Glomerular visceral epithelial cell (primary cell): ENCODE measurements at regions not wholly inside any gene's neighbourhood (a gene's known extent, or its start where the extent isn't known, plus 50 kb on each side); places are given as distances from the start of the nearest gene placed in this dataset.
A peak's percentile ranks its signal among the peaks of the same experiment; 100 is the strongest.

Experiments
- DNase-seq: peaks from one replicate; pipeline ENCODE4 v3.0.0-alpha.2; 2016; ENCODE audit errors: extremely low spot score

- no peak for DNase-seq
These were observed 71.0 kb upstream of the TAF1B start for GRCh38 chr2:9772035-9772998.

DNA sequence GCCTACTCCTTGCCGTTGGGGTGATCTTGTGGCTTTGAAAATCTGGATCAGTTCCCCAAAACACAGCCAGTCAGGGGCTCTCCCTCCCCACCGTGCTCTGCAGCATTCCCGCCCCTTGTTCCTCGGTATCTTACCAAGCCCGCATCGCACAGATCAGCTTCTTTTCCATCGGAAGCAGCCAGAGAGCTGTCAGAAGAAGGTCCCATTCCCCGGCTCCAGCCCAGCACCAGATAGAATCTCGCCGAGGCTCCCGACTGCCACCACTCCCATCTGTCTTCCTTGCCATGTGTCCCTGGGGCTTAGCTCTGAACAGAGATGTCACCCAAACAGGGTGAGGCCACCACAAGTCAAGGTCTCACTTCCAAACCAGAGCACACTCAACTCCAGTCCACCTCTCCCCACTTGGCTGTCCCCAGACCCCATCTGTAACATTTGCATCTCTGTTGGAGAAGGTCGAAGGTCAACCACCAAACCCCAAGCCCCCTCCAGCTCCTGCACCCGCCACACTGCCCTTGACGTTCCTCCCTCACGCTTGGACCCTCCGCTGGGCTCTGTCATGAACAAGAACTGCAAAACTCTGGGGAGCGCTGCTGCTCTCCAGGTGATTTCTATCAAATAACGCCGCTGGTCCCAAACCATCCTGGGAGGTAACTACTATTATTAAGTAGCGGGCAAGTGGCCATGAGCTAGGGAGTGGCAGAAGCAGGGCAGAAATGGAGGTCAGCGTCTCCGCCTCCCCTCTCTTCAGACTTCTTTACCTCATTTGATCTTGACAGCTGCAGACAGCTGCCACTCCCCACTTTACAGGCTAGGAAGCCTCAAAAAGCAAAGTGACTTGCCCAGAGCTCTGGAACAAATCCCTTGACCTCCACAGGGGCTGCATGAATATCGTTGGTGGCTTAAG lies 70.0 kb upstream of the TAF1B start:
- no peak for DNase-seq

- no peak for DNase-seq
These were observed 69.4 kb upstream of the TAF1B start for GRCh38 chr2:9773903-9774239.

- DNase-seq = no peak
These were observed 69.0 kb upstream of the TAF1B start for GRCh38 chr2:9774266-9774665.

DNA sequence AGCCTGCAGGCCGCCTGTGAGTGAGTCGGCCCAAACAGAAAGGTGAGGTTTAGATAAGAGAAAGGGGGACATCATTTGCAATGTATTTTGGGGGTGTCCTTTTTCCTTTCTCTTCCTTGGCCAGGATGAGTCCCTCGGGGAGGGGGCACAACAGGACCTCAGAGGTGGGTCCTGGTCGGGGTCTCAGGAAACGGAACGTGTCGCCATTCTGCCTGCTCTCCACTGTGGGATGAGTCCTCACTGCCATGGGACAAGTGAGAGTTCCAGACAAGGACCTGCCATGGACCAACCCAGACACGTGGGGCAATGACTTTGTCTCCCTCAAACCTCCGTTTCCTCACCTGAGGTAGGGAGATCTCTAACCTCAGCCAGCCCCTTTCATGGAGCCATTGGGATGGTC lies 67.9 kb upstream of the TAF1B start:
- DNase-seq = no peak

DNA sequence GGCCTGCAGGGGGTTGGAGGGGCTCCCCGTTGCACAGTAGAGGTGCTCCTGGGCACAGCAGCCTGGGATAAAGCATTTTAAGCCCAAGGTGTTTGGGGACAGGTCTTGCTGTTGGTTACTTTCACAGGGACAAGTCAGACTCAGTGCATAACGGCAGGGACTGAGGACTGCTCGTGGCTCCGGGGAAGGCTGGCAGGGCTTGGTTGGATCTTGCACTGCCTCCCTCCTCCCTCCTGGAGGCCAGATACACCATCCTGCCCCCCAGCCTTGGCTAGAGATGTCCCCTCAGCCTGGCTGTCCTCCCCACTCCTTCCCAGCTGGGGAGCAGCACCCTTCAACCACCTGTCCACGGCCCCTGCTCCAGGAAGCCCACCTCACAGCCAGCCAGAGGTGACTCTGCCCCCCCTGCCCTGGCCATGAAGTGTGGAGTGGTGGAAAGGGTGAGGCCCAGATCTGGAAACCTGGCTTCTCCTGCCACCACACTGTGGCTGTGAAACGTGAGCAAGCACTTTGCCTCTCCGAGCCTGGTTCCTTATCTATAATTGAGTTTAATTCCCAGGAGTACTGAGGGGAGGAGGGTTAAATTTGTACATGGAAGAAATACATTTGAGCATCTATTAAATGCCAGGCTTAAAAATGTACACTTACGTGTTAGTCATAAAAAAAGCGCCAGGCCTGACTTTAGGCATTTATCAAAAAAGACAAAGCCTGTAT lies 67.1 kb upstream of the TAF1B start:
- DNase-seq = no peak

DNA sequence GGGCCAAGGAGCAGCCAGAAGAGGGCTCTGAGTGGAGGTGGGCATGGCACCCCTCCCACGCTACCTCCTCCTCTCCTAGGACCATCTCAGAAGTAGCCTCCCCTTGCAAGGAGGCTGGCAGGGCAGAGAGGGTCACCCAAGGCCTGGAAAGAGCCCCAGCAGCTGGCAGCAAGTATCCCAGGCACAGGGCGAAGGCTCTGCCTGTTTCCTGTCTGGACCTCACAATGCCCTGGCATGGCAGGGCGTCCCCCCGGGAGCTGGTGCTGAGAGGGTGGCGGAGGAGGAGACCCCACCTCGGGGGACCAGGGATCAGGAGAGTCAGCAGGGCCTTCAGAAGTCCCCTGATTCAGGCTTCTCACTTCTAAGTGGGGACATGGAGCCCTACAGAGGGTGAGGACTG lies 66.2 kb upstream of the TAF1B start:
- no peak for DNase-seq

- no peak for DNase-seq
These were observed 65.3 kb upstream of the TAF1B start for GRCh38 chr2:9778012-9778411.

DNA sequence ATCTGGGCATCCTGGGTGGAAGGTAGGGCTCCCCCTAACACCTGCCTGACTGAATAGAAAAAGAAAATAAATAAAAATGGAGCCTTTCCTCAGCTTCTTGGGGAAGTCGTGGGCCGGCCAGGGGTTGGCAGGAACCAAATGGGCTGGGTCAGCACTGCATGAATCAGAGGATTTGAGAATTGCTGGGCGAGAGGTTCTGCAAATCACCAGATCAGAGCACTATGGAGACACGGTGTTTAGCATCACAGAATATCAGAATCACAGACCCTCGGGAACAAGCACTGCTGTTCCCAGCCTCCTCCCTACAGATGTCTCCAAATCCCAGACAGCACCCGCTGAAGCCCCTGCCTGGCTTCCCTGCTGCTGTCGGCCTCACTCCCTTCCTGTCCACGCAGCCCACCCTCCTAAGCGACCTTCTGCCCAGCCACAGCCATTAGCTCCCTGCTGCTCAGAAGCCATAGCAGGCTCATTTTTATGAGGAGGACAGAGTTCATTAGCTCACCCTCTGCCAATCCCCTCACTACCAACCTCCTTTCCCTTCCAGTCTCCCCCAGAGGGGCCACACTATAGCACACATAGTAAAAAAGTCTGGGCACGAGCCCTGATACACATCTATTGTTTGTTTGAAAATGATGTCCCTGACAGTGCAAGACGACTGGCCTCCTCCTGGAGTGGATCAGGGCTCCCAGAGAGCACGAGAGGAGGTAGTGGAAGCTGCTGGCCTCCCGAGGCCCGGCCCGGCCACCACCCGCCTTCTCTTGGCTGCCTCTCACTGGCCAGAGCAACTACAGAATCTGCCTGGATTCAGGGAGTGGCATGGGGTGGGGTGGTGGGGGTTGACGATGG lies 64.6 kb upstream of the TAF1B start:
- no peak for DNase-seq

DNA sequence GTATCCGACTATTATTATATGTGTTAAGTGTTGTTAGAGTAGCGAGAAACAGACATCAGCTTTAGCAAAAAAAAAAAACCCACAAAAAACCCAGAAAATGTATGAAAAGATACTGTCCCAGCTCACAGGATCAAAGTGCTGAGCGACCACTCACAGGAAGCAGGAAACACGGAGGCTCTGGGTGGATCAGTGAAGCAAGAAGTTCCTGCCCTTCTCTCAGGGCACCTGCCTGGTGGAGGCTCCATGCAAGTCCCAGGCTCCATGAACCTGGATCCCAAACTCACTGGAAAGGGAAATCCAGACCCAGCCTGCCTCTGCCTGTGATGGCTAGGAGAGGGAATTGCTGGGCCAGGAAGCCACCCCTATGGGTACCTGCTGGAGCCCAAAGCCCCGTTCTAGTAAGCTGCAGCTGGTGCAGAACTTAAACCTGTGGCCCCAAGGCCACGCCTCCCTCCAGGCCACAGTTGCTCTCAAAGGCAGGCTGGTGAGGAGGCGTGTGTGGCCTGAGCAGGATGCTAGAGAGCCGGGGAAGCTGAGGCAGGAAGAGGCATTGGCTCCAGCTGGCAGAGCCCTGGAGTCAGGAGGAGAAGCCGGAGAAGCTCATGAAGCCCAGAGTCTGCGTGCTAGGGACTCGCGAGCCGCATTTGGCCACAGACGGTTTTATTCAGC lies 63.5 kb upstream of the TAF1B start:
- DNase-seq = no peak

DNA sequence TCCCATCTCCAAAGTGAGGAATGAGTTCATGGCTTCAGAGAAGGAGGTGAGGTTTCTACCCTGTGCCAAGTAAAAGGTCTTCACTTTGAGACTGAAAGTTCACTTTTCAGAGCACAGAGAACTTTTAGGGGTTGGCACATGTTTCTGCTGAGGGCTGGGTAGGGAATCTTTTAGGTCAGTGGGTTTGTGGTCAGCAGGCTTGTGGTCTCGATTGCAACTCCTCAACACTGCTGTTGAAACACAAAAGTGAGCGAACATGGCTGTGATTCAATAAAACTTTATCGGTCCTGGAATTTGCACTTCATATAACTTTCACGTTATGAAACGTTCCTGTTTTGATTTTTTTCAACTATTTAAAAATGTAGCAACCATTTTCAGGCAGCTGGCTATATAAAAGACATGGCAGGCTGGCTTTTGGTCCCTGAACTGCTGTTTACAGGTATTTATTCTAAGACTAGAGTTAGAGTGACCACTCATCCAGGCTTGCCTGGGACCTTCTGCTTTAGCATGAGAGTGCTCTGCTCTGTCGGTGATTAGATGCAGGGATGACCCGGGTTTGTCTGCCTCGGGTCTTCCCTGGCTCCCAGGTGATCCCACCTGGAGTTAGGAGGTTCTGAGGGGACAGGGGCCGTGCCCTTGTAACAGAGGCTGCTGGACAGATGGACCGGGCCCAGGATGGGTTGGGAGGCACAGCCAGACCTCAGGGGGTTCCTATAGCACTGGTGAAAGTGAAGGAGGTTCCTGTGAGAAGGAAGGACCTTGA lies 62.7 kb upstream of the TAF1B start:
- no peak for DNase-seq

DNA sequence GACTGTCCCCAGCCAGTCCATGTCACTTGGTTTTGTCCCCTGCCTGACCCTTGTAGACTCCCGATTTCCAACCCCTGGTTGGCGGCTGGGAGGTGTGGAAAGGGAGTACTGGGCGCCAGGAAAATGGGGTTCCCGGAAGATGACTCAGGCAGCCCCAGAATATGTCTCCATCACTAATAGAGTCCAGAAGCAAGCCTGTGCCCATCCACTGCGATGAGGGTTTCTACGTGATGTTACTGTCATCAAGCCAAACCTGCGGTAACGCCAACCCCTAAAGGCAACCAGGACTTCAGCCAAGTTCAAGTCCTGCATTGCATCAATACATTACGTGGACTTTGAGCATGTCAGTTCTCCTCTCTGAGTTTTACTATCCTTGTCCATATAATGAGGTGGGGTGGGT lies 62.0 kb upstream of the TAF1B start:
- no peak for DNase-seq

DNA sequence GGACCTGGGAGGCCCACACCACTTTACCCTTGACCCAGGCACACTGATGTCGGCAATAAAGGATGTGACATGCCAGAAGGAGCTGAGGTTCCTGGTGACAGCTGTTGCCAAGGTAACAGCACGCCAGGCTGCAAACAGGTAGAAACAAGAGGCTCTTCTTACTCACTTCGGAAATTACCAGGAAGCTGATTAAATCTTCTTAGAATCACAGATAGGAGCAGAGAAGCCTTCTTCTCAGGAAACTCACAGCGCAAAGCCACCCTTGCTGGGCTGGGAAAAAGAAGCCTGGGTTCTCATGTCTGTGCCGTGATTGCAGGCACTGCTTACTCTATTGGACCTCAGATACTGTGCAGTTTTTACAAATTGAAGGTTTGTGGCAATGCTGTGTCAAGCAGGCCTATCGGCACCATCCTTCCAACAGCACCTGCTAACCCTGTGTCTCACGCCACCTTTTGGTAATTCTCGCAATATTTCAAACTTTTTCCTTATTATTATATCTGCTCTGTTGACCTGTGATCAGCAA lies 61.0 kb upstream of the TAF1B start:
- peak; percentile 36 for DNase-seq

GRCh38 chr2:9789371-9789770 lies 53.9 kb upstream of the TAF1B start:
- no peak for DNase-seq

GRCh38 chr2:9790702-9791225 lies 52.5 kb upstream of the TAF1B start:
- DNase-seq = no peak

DNA sequence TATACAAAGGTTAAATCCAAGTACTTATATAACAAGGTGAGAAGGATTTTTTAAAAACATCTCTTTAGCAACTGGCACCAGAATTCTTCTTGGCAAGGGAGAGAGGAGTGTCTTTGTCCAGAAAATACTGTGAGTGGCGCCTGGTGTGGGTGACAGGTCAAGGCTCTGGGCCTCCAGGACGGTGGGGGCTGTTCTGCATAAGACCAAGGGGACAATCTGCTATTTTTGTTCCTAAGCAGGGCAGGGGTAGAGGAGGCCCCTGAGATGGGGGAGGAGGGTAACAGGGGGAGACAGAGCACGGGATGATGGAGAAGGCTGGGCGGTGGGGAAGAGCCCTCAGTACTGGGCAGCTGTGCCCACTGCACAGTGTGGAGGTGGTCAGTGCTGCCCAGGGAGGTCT lies 51.6 kb upstream of the TAF1B start:
- no peak for DNase-seq

DNA sequence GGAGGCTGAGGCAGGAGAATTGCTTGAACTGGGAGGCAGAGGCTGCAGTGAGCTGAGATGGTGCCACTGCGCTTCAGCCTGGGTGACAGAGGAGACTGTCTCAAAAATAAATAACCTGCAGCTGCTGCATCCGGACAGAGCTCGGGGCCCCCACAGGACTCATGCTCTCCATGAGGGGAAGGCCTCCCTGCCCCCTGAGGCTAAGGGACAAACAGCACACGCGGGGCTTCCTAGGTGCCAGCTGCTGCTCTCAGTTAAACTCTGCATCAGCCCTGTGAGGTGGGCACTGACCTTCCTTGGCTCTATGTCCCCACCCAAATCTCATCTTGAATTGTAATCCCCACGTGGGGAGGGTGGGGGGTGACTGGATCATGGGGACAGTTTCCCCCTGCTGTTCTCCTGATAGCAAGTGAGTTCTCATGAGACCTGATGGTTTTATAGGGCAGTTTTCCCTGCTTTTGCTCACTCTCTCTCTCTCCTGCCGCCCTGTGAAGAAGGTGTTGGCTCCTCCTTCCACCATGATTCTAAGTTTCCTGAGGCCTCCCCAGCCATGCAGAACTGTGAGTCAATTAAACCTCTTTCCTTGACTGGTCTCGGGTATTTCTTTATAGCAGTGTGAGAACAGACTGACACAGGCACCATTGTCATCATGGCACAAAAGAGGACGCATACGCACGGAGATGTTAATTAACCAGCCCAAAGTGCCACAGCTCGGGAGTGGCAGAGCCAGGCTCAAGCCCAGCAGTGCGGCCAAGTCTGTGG lies 49.9 kb upstream of the TAF1B start:
- no peak for DNase-seq
